Parathyroid adenoma (tissue), 2 donors: ENCODE measurements at regions not wholly inside any gene's neighbourhood (a gene's known extent, or its start where the extent isn't known, plus 50 kb on each side); places are given as distances from the start of the nearest gene placed in this dataset.

Experiments used
- H2AFZ ChIP-seq: fragments of 300-600 bp; sonication (generic); one replicate; pipeline ENCODE4 v1.7.0; 2017; ENCODE audit warnings: antibody characterized with exemption, mild to moderate bottlenecking
- H3K27ac ChIP-seq: fragments of 300-600 bp; sonication (generic); one replicate; pipeline ENCODE4 v1.7.0; 2017
- H3K27me3 ChIP-seq: fragments of 300-600 bp; sonication (generic); one replicate; pipeline ENCODE4 v1.7.0; 2017; ENCODE audit warnings: low read length; ENCODE audit not compliant: control insufficient read depth, insufficient read depth
- H3K36me3 ChIP-seq: fragments of 300-600 bp; sonication (generic); one replicate; pipeline ENCODE4 v1.7.0; 2017; ENCODE audit warnings: low read length; ENCODE audit not compliant: control insufficient read depth, insufficient read depth
- H3K4me1 ChIP-seq: fragments of 300-600 bp; sonication (generic); one replicate; pipeline ENCODE4 v1.7.0; 2017; ENCODE audit warnings: control low read depth
- H3K4me2 ChIP-seq: fragments of 300-600 bp; sonication (generic); one replicate; pipeline ENCODE4 v1.7.0; 2017; ENCODE audit warnings: low read length
- H3K4me3 ChIP-seq: fragments of 300-600 bp; sonication (generic); one replicate; pipeline ENCODE4 v1.7.0; 2017; ENCODE audit warnings: low read depth, low read length
- H3K79me2 ChIP-seq: fragments of 300-600 bp; sonication (generic); one replicate; pipeline ENCODE4 v1.7.0; 2017; ENCODE audit warnings: control low read depth
- H3K9ac ChIP-seq: fragments of 300-600 bp; sonication (generic); one replicate; pipeline ENCODE4 v1.7.0; 2017; ENCODE audit warnings: mild to moderate bottlenecking
- H3K9me3 ChIP-seq: fragments of 300-600 bp; sonication (generic); one replicate; pipeline ENCODE4 v1.7.0; 2017; ENCODE audit warnings: low read length; ENCODE audit not compliant: control insufficient read depth
- TF ChIP-seq, protein P1 (sequence below): fragments of 300-600 bp; sonication (generic); IDR thresholded peaks from one replicate; pipeline ENCODE4 v1.7.0; 2017; ENCODE audit warnings: antibody characterized with exemption, mild to moderate bottlenecking
- donor health status: primary hyperparathyroidism.

GRCh38 chr3:72328755-72329277, 519.4 kb downstream of the SHQ1 start:
- no peaks in the 10 kb centered on the region for H3K9me3 ChIP-seq
- no peak overlapping the region for H3K9ac ChIP-seq
- TF ChIP-seq, protein P1, sequence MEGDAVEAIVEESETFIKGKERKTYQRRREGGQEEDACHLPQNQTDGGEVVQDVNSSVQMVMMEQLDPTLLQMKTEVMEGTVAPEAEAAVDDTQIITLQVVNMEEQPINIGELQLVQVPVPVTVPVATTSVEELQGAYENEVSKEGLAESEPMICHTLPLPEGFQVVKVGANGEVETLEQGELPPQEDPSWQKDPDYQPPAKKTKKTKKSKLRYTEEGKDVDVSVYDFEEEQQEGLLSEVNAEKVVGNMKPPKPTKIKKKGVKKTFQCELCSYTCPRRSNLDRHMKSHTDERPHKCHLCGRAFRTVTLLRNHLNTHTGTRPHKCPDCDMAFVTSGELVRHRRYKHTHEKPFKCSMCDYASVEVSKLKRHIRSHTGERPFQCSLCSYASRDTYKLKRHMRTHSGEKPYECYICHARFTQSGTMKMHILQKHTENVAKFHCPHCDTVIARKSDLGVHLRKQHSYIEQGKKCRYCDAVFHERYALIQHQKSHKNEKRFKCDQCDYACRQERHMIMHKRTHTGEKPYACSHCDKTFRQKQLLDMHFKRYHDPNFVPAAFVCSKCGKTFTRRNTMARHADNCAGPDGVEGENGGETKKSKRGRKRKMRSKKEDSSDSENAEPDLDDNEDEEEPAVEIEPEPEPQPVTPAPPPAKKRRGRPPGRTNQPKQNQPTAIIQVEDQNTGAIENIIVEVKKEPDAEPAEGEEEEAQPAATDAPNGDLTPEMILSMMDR = no peak
- H3K79me2 ChIP-seq = no peaks in the 10 kb centered on the region
- H3K4me2 ChIP-seq = no peak overlapping the region
- no peak overlapping the region for H3K4me3 ChIP-seq
- no peaks in the 10 kb centered on the region for H3K36me3 ChIP-seq
- no peak overlapping the region for H3K27ac ChIP-seq
- H3K4me1 ChIP-seq = no peaks in the 10 kb centered on the region
- H3K27me3 ChIP-seq = no peaks in the 10 kb centered on the region
- no peak overlapping the region for H2AFZ ChIP-seq

GRCh38 chr3:72327008-72327407, 521.2 kb downstream of the SHQ1 start:
- Histone ChIP-seq H3K9me3 (no peaks in the 10 kb centered on the region), H3K27me3 (no peaks in the 10 kb centered on the region), H3K9ac (no peak overlapping the region), H3K4me3 (no peak overlapping the region), H3K4me1 (no peaks in the 10 kb centered on the region), H3K27ac (no peak overlapping the region), H3K79me2 (no peaks in the 10 kb centered on the region), H3K4me2 (no peak overlapping the region), H2AFZ (no peak overlapping the region), H3K36me3 (no peaks in the 10 kb centered on the region)
- TF ChIP-seq, protein P1 = no peak

GRCh38 chr3:72324253-72324811, 523.9 kb downstream of the SHQ1 start:
- Histone ChIP-seq H3K9ac (no peak overlapping the region), H3K4me3 (no peak overlapping the region), H3K36me3 (no peaks in the 10 kb centered on the region), H3K27ac (no peak overlapping the region), H2AFZ (no peak overlapping the region), H3K9me3 (no peaks in the 10 kb centered on the region), H3K79me2 (no peaks in the 10 kb centered on the region), H3K27me3 (no peaks in the 10 kb centered on the region), H3K4me1 (no peaks in the 10 kb centered on the region), H3K4me2 (no peak overlapping the region)
- TF ChIP-seq, protein P1 = no peak

- H3K27ac ChIP-seq = no peak overlapping the region
- H3K4me1 ChIP-seq = no peaks in the 10 kb centered on the region
- no peak overlapping the region for H3K4me3 ChIP-seq
- H3K36me3 ChIP-seq = no peaks in the 10 kb centered on the region
- H3K27me3 ChIP-seq = no peaks in the 10 kb centered on the region
- H3K79me2 ChIP-seq = no peaks in the 10 kb centered on the region
- no peak overlapping the region for H3K9ac ChIP-seq
- no peak overlapping the region for H3K4me2 ChIP-seq
- H2AFZ ChIP-seq = no peak overlapping the region
- TF ChIP-seq, protein P1 = no peak
- no peaks in the 10 kb centered on the region for H3K9me3 ChIP-seq
These were observed 524.5 kb downstream of the SHQ1 start for GRCh38 chr3:72323773-72324172.
